H4 (cell line): ENCODE measurements at regions not wholly inside any gene's neighbourhood (a gene's known extent, or its start where the extent isn't known, plus 50 kb on each side); places are given as distances from the start of the nearest gene placed in this dataset.
"Not testable (repeated sequence)": the region's sequence is repeated elsewhere in the genome, so short reads cannot be mapped to it uniquely, and the experiment has no call there.

Experiments
- DNase-seq: peaks from one replicate; pipeline ENCODE4 v3.0.0-alpha.2; 2015; ENCODE audit warnings: low spot score

GRCh38 chr2:11072550-11072949, 82.7 kb upstream of the SLC66A3 start:
- no peak for DNase-seq

GRCh38 chr2:11073251-11073650, 82.0 kb upstream of the SLC66A3 start:
- DNase-seq = peak; percentile 14

GRCh38 chr2:11073776-11074175, 81.5 kb upstream of the SLC66A3 start:
- peak; percentile 14 for DNase-seq

GRCh38 chr2:11074246-11074820, 80.9 kb upstream of the SLC66A3 start:
- no peak for DNase-seq

GRCh38 chr2:11075221-11075620, 80.0 kb upstream of the SLC66A3 start:
- no peak for DNase-seq

- DNase-seq = no peak
Observed at GRCh38 chr2:11077411-11077810, 77.9 kb upstream of the SLC66A3 start.

- no peak for DNase-seq
Observed at GRCh38 chr2:11079136-11079824, 76.0 kb upstream of the SLC66A3 start.

- no peak for DNase-seq
Observed at GRCh38 chr2:11080253-11081115, 74.8 kb upstream of the SLC66A3 start.

- no peak for DNase-seq
Observed at GRCh38 chr2:11082880-11083279, 72.4 kb upstream of the SLC66A3 start.

- DNase-seq = not testable (repeated sequence)
Observed at GRCh38 chr2:11088821-11089220, 66.4 kb upstream of the SLC66A3 start.

GRCh38 chr2:11090187-11090586, 65.1 kb upstream of the SLC66A3 start:
- DNase-seq = no peak

- DNase-seq = no peak
Observed at GRCh38 chr2:11092701-11093335, 62.4 kb upstream of the SLC66A3 start.

- no peak for DNase-seq
Observed at GRCh38 chr2:11093467-11093866, 61.8 kb upstream of the SLC66A3 start.

- DNase-seq = no peak
Observed at GRCh38 chr2:11094021-11094810, 61.1 kb upstream of the SLC66A3 start.

- no peak for DNase-seq
Observed at GRCh38 chr2:11096591-11096990, 58.7 kb upstream of the SLC66A3 start.

GRCh38 chr2:11097038-11097720, 58.1 kb upstream of the SLC66A3 start:
- no peak for DNase-seq

- no peak for DNase-seq
Observed at GRCh38 chr2:11097854-11098387, 57.3 kb upstream of the SLC66A3 start.

- DNase-seq = no peak
Observed at GRCh38 chr2:11099122-11100065, 55.9 kb upstream of the SLC66A3 start.

- DNase-seq = no peak
Observed at GRCh38 chr2:11100130-11100529, 55.1 kb upstream of the SLC66A3 start.
